AG04450 (cell line): ENCODE measurements at regions not wholly inside any gene's neighbourhood (a gene's known extent, or its start where the extent isn't known, plus 50 kb on each side); places are given as distances from the start of the nearest gene placed in this dataset. TPM values are rescaled to one million over a fixed set of nuclear protein-coding genes. Genes with fewer than 3 reads are reported as not detected.

Experiments
- CTCF ChIA-PET: fragments of 300-600, 350-600 bp; formaldehyde crosslinking; extraction: SDS; loops from one replicate; lab custom pipeline; 2022; ENCODE audit warnings: antibody characterized with exemption, inconsistent platforms; lab: Charles Lee
- POLR2A ChIA-PET: fragments of 350-600 bp; formaldehyde crosslinking; extraction: SDS; loops from one replicate; lab custom pipeline; 2021; ENCODE audit warnings: antibody characterized with exemption, inconsistent platforms; lab: Yijun Ruan, JAX
- DNase-seq: peaks from one replicate; pipeline ENCODE4 v3.0.0-alpha.2; 2011; ENCODE audit warnings: low read depth, low spot score
- H3K27ac ChIP-seq: one replicate; pipeline ENCODE4 v1.5.1; 2012; ENCODE audit warnings: low read depth, low read length, control low read depth
- H3K27me3 ChIP-seq: one replicate; pipeline ENCODE4 v1.6.0; 2012; ENCODE audit warnings: low read length; ENCODE audit not compliant: control insufficient read depth, insufficient read depth
- H3K4me3 ChIP-seq: 2 replicates; pipeline ENCODE4 v1.5.1; 2011; ENCODE audit warnings: mild to moderate bottlenecking, low read depth, low read length, control low read depth
- H3K9me3 ChIP-seq: 2 replicates; pipeline ENCODE4 v1.5.1; 2012; ENCODE audit warnings: low read length; ENCODE audit not compliant: control insufficient read depth, insufficient read depth
- CTCF ChIP-seq: IDR thresholded peaks from 2 replicates; pipeline ENCODE4 v1.5.1; 2011; ENCODE audit warnings: low read depth, low read length, control low read depth, inconsistent platforms
- small RNA-seq: library from RNA; depleted of rRNA; stranded (forward); fragments of <200 nt; gene quantifications from one replicate; pipeline ENCODE3, GENCODE V24; 2012; ENCODE audit warnings: low read depth; ENCODE audit not compliant: insufficient read length

- TF ChIP-seq CTCF: no peak
- H3K27ac ChIP-seq: no peak overlapping the region
- no peak overlapping the region for H3K4me3 ChIP-seq
- DNase-seq: no peak
- H3K27me3 ChIP-seq: no peaks in the 10 kb centered on the region
- ChIA-PET CTCF (no interaction called here), POLR2A (no interaction called here)
- no peaks in the 10 kb centered on the region for H3K9me3 ChIP-seq
Observed at GRCh38 chr11:17138562-17138961, 61.1 kb upstream of the RPS13 start.

- H3K9me3 ChIP-seq: no peaks in the 10 kb centered on the region
- H3K27ac ChIP-seq: no peak overlapping the region
- ChIA-PET CTCF (interaction anchor here (0.6 kb wide), 1 partner anchor 67 kb away, joined by 3 read pairs; no protein-coding TSS in a partner anchor), POLR2A (no interaction called here)
- H3K4me3 ChIP-seq: no peak overlapping the region
- no peak for DNase-seq
- no peaks in the 10 kb centered on the region for H3K27me3 ChIP-seq
- no peak for TF ChIP-seq CTCF
Observed at GRCh38 chr11:17135916-17136683, 58.6 kb upstream of the RPS13 start.

- no peaks in the 10 kb centered on the region for H3K27me3 ChIP-seq
- H3K9me3 ChIP-seq: no peaks in the 10 kb centered on the region
- no peak for DNase-seq
- no peak overlapping the region for H3K4me3 ChIP-seq
- H3K27ac ChIP-seq: no peak overlapping the region
- TF ChIP-seq CTCF: no peak
- CTCF ChIA-PET: interaction anchor here (0.9 kb wide), 1 partner anchor 22 kb away, joined by 3 read pairs; no protein-coding TSS in a partner anchor
- POLR2A ChIA-PET: no interaction called here
Observed at GRCh38 chr11:17132654-17133053, 55.2 kb upstream of the RPS13 start.

- Histone ChIP-seq H3K9me3 (no peaks in the 10 kb centered on the region), H3K27me3 (no peaks in the 10 kb centered on the region), H3K4me3 (no peak overlapping the region), H3K27ac (no peak overlapping the region)
- no peak for TF ChIP-seq CTCF
- POLR2A ChIA-PET: no interaction called here
- DNase-seq: no peak
- CTCF ChIA-PET: interaction anchor here (0.6 to 1.0 kb wide), 2 partner anchors 226 to 240 kb away, joined by 3 to 11 read pairs; no protein-coding TSS in a partner anchor
Observed at GRCh38 chr11:17129003-17129402, 51.5 kb upstream of the RPS13 start.

Small RNAs in the stretch of these regions (small RNA-seq; reads per million reads assigned to genes)
- gene AC126389.1: not detected
